Suprapubic skin (tissue), 3 donors: ENCODE measurements at regions not wholly inside any gene's neighbourhood (a gene's known extent, or its start where the extent isn't known, plus 50 kb on each side); places are given as distances from the start of the nearest gene placed in this dataset.

Experiments used
- CTCF ChIP-seq, 2 donors: fragments of 200-600 bp in 1 of 2; fragments of 450-650 bp in 1 of 2; sonication (generic) in 1 of 2; IDR thresholded peaks; one replicate each; pipeline ENCODE4 v1.5.1; 2016 to 2019; ENCODE audit warnings: antibody characterized with exemption in 2 of 2, mild to moderate bottlenecking in 1 of 2, moderate library complexity in 1 of 2
- POLR2A ChIP-seq, 2 donors: fragments of 450-650 bp; IDR thresholded peaks; one replicate each; pipeline ENCODE4 v1.6.1; 2017; ENCODE audit warnings: antibody characterized with exemption in 2 of 2, mild to moderate bottlenecking in 2 of 2, moderate library complexity in 2 of 2

DNA sequence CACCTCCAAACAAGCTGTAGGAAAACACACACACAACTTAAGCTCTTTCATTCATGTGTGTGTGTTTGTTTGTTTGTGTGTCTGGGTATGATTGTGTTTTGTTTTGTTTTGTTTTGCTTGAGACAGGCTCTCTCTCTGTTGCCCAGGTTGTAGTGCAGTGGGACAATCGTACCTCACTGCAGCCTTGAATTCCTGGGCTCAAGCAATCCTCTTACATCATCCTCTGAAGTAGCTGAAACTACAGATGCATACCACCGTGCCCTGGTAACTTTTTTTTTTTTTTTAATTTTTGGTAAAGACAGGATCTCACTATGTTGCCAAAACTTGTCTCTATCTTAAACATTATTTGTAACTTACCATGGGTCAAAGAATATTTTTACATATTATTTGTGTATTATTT lies 431.7 kb downstream of the SLITRK1 start:
- no peak for TF ChIP-seq CTCF (IDR thresholded peaks at IDR 0.05)
- TF ChIP-seq POLR2A (IDR thresholded peaks at IDR 0.05): no peak
